B cell (primary cell): ENCODE measurements at regions not wholly inside any gene's neighbourhood (a gene's known extent, or its start where the extent isn't known, plus 50 kb on each side); places are given as distances from the start of the nearest gene placed in this dataset.

Experiments used
- ATAC-seq: fragments of 200-7000 bp; cut with Tn5 transposase; one replicate; pipeline ENCODE4 v1.10.0; 2021; ENCODE audit warnings: low read depth, mild to moderate bottlenecking, moderate number of reproducible peaks, moderate library complexity
- CTCF ChIA-PET: fragments of 350-600 bp; sonication (Branson Sonifier 250); formaldehyde crosslinking; loops from one replicate; lab custom pipeline; 2021; ENCODE audit warnings: antibody characterized with exemption, inconsistent platforms; lab: Charles Lee
- POLR2A ChIA-PET: fragments of 350-600 bp; sonication (Branson Sonifier 250); formaldehyde crosslinking; loops from one replicate; lab custom pipeline; 2021; ENCODE audit warnings: antibody characterized with exemption; lab: Charles Lee
- DNase-seq: peaks from one replicate; pipeline ENCODE4 v3.0.0; 2013
- H2AFZ ChIP-seq: 2 replicates; pipeline ENCODE4 v1.6.1; 2012; ENCODE audit warnings: mild to moderate bottlenecking, low read depth, low read length; ENCODE audit not compliant: insufficient read depth, poor library complexity, severe bottlenecking
- H3K27ac ChIP-seq, 2 donors: 1 replicate in 1 of 2; 2 replicates in 1 of 2; pipeline ENCODE4 v1.5.1; 2012 to 2013; ENCODE audit warnings: low read length in 2 of 2, mild to moderate bottlenecking in 2 of 2, moderate library complexity in 1 of 2
- H3K27me3 ChIP-seq, 4 experiments: fragments of 200-600 bp in 1 of 4; sonication (generic) in 1 of 4; replicated peaks in 1 of 4; 1 replicate in 2 of 4; 2 replicates in 2 of 4; pipeline versions ENCODE4 v1.6.1 to v1.7.0; 2013 to 2016; ENCODE audit warnings: low read length in 3 of 4, mild to moderate bottlenecking in 2 of 4, mixed read lengths in 1 of 4, moderate library complexity in 1 of 4; ENCODE audit not compliant: insufficient read depth in 4 of 4, control insufficient read depth in 3 of 4; ENCODE audit errors: control extremely low read depth in 1 of 4
- H3K36me3 ChIP-seq, 2 experiments: replicated peaks in 1 of 2; 1 replicate in 1 of 2; 2 replicates in 1 of 2; pipeline versions ENCODE4 v1.6.1 to v1.7.1; 2013; ENCODE audit warnings: low read length in 1 of 2; ENCODE audit not compliant: insufficient read depth in 2 of 2, control insufficient read depth in 1 of 2; ENCODE audit errors: control extremely low read depth in 1 of 2, extremely low read depth in 1 of 2
- H3K4me1 ChIP-seq, 2 donors: fragments of 200-600 bp in 1 of 2; sonication (generic) in 1 of 2; 1 replicate in 1 of 2; 2 replicates in 1 of 2; pipeline versions ENCODE4 v1.5.1 to v1.6.1; 2013 to 2017; ENCODE audit warnings: low read length in 2 of 2; ENCODE audit not compliant: control insufficient read depth in 2 of 2, insufficient read depth in 2 of 2
- H3K4me2 ChIP-seq: replicated peaks from 2 replicates; pipeline ENCODE3; 2012; ENCODE audit warnings: mild to moderate bottlenecking, low read depth, low read length; ENCODE audit not compliant: poor library complexity, severe bottlenecking
- H3K4me3 ChIP-seq, 5 experiments: fragments of 200-600 bp in 1 of 5; sonication (generic) in 1 of 5; 1 replicate in 3 of 5; 2 replicates in 2 of 5; pipeline versions ENCODE4 v1.5.1 to v1.7.0; 2011 to 2016; ENCODE audit warnings: low read length in 4 of 5, mild to moderate bottlenecking in 4 of 5, low read depth in 2 of 5, control low read depth in 1 of 5, moderate library complexity in 1 of 5; ENCODE audit not compliant: insufficient read depth in 1 of 5; ENCODE audit errors: control extremely low read depth in 1 of 5, extremely low read depth in 1 of 5
- H3K79me2 ChIP-seq: fragments of 200-600 bp; sonication (generic); one replicate; pipeline ENCODE4 v1.6.0; 2016; ENCODE audit warnings: low read length; ENCODE audit not compliant: control insufficient read depth, insufficient read depth
- H3K9ac ChIP-seq: fragments of 200-600 bp; sonication (generic); 2 replicates; pipeline ENCODE4 v1.6.1; 2017; ENCODE audit warnings: mild to moderate bottlenecking, low read length, moderate library complexity
- H3K9me3 ChIP-seq, 3 donors: one replicate each; pipeline versions ENCODE4 v1.6.1 to v1.7.1; 2013; ENCODE audit warnings: low read length in 2 of 3; ENCODE audit not compliant: control insufficient read depth in 2 of 3, insufficient read depth in 1 of 3; ENCODE audit errors: control extremely low read depth in 1 of 3
- H4K20me1 ChIP-seq: 2 replicates; pipeline ENCODE4 v1.6.0; 2012; ENCODE audit warnings: mild to moderate bottlenecking, low read length; ENCODE audit not compliant: insufficient read depth, control insufficient read depth, poor library complexity, severe bottlenecking
- H3K27ac Mint-ChIP-seq: one replicate; pipeline ENCODE4 v1.8.0; 2021; ENCODE audit warnings: mixed read lengths
- H3K27me3 Mint-ChIP-seq: one replicate; pipeline ENCODE4 v1.8.0; 2021; ENCODE audit warnings: mixed read lengths
- H3K4me1 Mint-ChIP-seq: one replicate; pipeline ENCODE4 v1.8.0; 2021; ENCODE audit warnings: mixed read lengths
- H3K4me3 Mint-ChIP-seq: one replicate; pipeline ENCODE4 v1.8.0; 2021; ENCODE audit warnings: mixed read lengths
- H3K9me3 Mint-ChIP-seq: one replicate; pipeline ENCODE4 v1.8.0; 2022; ENCODE audit warnings: mixed read lengths; ENCODE audit not compliant: insufficient read depth
- EZH2 ChIP-seq: IDR thresholded peaks from 2 replicates; pipeline ENCODE4 v1.6.1; 2012; ENCODE audit warnings: borderline replicate concordance, low read depth, mild to moderate bottlenecking, moderate library complexity, low read length; ENCODE audit not compliant: insufficient read depth, poor library complexity, severe bottlenecking
- WGBS: methylation state at CpG from one replicate; pipeline ENCODE4 v1.1.5; 2013; ENCODE audit warnings: missing lambda C conversion rate; ENCODE audit not compliant: insufficient coverage; 5-methylcytosine and 5-hydroxymethylcytosine counted together
- intact Hi-C: fragments of 100-400 bp; cut with micrococcal nuclease; formaldehyde crosslinking; loops from one replicate; pipeline ENCODE4 v1.10.0; 2022
- TF ChIP-seq, protein P1 (sequence below): fragments of 200-600 bp; IDR thresholded peaks from one replicate; pipeline ENCODE4 v1.8.0; 2022; ENCODE audit warnings: antibody characterized with exemption, mild to moderate bottlenecking

- H3K9me3 ChIP-seq = peaks cover 0 to 12% (median 5%) of the 10 kb centered on the region in 3 donors
- H3K27me3 ChIP-seq = no peaks in the 10 kb centered on the region
- Mint-ChIP-seq H3K4me1 (no peaks in the 10 kb centered on the region), H3K27ac (no peak overlapping the region), H3K27me3 (no peaks in the 10 kb centered on the region), H3K9me3 (peaks cover 12% of the 10 kb centered on the region), H3K4me3 (no peak overlapping the region)
- no peaks in the 10 kb centered on the region for H4K20me1 ChIP-seq
- no peak for TF ChIP-seq EZH2
- TF ChIP-seq, protein P1, sequence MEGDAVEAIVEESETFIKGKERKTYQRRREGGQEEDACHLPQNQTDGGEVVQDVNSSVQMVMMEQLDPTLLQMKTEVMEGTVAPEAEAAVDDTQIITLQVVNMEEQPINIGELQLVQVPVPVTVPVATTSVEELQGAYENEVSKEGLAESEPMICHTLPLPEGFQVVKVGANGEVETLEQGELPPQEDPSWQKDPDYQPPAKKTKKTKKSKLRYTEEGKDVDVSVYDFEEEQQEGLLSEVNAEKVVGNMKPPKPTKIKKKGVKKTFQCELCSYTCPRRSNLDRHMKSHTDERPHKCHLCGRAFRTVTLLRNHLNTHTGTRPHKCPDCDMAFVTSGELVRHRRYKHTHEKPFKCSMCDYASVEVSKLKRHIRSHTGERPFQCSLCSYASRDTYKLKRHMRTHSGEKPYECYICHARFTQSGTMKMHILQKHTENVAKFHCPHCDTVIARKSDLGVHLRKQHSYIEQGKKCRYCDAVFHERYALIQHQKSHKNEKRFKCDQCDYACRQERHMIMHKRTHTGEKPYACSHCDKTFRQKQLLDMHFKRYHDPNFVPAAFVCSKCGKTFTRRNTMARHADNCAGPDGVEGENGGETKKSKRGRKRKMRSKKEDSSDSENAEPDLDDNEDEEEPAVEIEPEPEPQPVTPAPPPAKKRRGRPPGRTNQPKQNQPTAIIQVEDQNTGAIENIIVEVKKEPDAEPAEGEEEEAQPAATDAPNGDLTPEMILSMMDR = no peak
- no peak overlapping the region for H3K4me2 ChIP-seq
- intact Hi-C loops = no loop called here
- 100% methylated on average over 1 of the region's 7 CpGs for WGBS
- ATAC-seq (no peak), DNase-seq (no peak)
- H3K4me3 ChIP-seq = no peak overlapping the region
- H3K27ac ChIP-seq = no peak overlapping the region
- H3K4me1 ChIP-seq = no peaks in the 10 kb centered on the region
- no peaks in the 10 kb centered on the region for H3K36me3 ChIP-seq
- no peak overlapping the region for H2AFZ ChIP-seq
- H3K79me2 ChIP-seq = no peaks in the 10 kb centered on the region
- CTCF ChIA-PET = no interaction called here
- no peak overlapping the region for H3K9ac ChIP-seq
- POLR2A ChIA-PET = no interaction called here
These were observed 1707.4 kb downstream of the PCDH7 start for GRCh38 chr4:32427566-32427965.

DNA sequence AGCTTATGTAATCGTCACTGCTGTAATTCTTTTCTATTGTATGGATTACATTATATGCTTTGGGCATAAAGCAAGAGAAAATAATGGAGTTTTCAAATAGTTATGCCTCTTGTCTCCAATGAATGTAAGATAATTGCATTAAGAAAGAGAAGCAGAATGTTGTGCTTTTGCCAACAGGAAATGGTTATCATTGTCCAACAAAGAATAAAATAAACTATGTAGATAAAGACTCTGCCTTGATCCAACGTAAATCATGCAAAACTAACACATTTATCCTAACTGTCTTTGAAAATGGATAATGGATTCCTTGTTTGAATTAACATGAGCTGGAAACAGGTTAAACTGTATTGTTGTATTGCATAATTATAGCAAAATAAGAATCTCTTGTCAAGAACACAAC, 1709.0 kb downstream of the PCDH7 start:
- Histone ChIP-seq H3K9ac (no peak overlapping the region), H3K36me3 (no peaks in the 10 kb centered on the region), H3K9me3 (no peaks in the 10 kb centered on the region), H3K4me1 (no peaks in the 10 kb centered on the region), H3K27ac (no peak overlapping the region), H2AFZ (no peak overlapping the region), H4K20me1 (no peaks in the 10 kb centered on the region), H3K79me2 (no peaks in the 10 kb centered on the region), H3K27me3 (no peaks in the 10 kb centered on the region), H3K4me3 (no peak overlapping the region), H3K4me2 (no peak overlapping the region)
- H3K4me1 Mint-ChIP-seq = no peaks in the 10 kb centered on the region
- DNase-seq (no peak), ATAC-seq (no peak)
- TF ChIP-seq EZH2 = no peak
- TF ChIP-seq, protein P1 = no peak
- peaks cover 7% of the 10 kb centered on the region for H3K9me3 Mint-ChIP-seq
- intact Hi-C loops = no loop called here
- no CpG with 5 or more reads among the region's 2 CpGs for WGBS
- H3K27me3 Mint-ChIP-seq = no peaks in the 10 kb centered on the region
- no peak overlapping the region for H3K4me3 Mint-ChIP-seq
- no peak overlapping the region for H3K27ac Mint-ChIP-seq
- CTCF ChIA-PET = no interaction called here
- POLR2A ChIA-PET = no interaction called here
